ENCODE measurements at regions not wholly inside any gene's neighbourhood (a gene's known extent, or its start where the extent isn't known, plus 50 kb on each side); places are given as distances from the start of the nearest gene placed in this dataset.
"Not testable (repeated sequence)": the region's sequence is repeated elsewhere in the genome, so short reads cannot be mapped to it uniquely, and the experiment has no call there.

DNA sequence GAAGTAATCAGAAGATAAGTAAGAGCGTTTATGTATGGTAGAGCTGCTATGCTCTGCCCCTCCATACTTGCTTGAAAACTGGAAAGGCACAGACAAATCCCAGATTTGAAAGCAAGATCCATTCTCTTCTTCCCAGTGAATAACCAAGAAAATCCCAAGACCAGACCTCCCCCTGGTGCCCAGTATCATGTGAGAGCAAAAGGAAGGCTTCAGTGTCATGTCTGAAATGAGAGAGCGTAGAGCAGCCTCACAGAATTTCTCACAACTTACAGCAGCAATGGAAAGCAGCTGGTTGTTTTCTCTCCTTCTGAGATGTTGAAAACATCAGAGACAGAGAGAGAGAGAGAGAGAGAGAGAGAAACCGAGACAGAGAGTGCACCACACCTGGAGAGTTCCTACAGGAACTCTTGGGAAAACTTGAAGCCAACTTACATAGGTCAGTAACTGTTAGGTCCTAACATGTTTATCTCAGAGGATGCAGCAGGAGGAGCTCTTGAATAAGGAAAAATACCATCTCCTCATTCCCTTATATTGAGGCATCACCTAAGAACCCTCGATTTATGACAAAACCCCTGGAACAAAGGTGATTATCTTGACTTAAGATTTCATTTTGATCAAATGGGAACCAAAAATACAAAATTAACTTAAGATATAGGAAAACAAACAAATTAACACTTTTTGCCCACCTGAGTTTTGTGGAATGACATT is 273.3 kb downstream of the NSUN3 start:
- peak; percentile 16 for DNase-seq

DNA sequence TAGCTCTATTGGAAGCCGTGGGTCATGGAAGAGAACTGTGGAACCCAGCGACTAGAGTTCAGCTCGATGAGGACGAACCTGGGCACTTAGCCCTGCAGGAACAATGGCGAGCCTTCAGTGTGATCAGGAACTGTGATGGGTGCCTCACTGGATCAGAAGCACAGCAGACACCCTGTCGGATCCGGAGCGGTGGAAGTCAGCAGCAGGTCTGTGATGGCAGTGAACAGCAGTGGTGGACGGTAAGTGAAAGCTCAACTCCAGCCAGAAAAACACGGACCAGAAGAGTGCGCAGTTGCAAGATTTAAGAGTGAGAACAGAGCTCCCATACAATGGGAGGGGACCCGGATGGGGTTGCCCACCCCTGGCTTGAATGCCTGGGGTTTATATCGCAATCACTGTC is 282.2 kb downstream of the NSUN3 start:
- no peak for DNase-seq

DNA sequence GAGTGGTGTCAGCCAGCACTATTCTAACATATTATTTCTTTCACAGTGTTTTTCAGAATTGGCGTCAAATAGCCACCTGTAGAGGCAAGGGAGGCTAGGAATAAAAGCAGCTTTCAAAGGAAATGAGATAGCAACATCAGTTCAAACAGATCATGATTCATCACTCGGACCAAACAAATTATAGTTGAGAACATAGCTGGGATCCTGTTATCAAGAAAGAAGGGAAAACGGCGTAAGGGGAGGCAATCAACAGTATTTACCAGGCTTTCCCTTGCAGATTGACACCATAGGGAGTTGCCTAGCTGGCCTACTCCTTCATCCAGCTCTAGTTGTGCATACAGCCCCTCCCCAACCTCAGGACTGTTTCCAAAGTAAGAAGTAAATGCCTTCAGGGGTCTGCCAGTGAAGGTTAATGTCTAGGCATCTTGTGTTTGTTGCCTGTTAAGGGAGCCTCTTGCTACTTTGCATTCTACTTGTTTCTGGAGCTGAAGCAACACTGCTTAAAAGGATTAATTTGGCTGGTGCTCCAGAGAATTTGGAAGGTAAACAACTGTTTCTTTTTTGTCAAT is 286.5 kb downstream of the NSUN3 start:
- DNase-seq, result peak; percentile 60

DNA sequence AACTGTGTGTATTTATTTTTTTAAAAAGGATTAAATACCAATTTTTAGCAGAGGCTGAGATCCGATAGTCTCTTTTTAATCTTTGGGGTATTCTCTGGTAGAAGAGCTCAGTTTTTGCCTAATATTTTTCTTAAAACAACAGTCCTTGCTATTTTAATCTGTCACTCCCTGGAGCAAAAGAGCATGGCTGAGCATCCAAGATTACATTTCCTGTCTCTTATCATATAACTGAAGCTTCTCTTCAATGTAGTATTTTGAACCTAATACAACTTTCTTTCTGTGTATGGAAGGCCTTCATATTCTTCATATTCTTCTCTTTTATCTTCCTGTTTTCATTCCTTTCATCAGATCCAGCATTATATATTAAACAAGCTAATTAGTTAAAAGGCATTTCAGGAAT is 293.7 kb downstream of the NSUN3 start:
- no peak for DNase-seq

DNA sequence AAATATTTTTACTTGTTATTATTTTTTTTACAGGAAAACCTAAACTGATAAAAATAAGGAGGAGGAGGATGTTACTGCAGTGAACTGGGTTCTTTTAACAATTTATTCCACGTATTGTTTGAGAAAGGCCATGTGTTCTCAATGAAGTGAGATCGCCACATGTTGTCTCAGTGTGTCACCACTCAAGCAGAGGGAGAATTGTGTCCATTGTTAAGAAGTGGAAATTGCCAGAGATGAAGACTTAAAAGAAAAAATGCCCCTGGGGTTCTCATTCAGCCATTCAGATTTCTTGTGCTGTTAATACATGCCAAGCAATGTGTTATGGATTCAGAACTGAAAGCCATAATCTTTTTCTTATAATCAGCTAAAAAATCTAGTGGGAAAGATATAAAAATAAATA is 297.1 kb downstream of the NSUN3 start:
- no peak for DNase-seq

DNA sequence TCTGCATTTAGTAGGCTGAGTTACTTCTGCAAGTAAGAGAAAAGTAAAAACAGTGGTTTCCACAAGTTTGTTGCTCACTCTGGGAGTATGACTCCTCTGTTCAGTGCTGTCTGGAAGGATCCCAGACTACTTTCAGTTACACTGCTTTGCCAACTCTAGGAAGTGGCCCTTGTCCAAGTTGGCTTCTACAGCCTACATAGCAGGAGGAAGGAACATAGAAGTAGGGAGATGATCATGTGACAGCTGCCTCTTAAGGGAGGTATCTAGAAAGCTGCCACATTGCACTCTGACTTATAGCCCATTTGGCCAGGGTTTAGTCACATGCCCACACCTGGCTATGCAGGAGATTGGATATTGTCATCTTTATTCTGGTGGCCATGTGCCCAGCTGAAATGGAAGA is 298.1 kb downstream of the NSUN3 start:
- DNase-seq, result peak; percentile 33

DNA sequence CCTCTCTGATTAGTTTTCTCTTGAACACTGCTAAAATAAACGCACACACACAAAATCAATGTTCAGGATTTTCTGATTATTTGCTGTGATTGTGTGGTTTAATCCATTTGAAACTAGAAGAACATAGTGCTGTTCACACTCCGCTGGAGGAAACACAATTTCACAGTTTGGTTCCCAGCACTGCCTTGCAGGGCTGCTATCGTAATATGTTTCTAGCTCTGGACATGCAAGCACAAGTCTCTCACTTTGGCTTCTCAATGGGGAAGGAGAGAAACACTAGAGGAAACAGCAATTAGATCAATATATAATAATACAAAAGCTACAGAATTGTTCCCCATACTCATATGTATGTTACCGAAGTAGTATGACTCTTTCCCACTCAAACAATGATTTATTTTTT is 299.5 kb downstream of the NSUN3 start:
- no peak for DNase-seq

DNA sequence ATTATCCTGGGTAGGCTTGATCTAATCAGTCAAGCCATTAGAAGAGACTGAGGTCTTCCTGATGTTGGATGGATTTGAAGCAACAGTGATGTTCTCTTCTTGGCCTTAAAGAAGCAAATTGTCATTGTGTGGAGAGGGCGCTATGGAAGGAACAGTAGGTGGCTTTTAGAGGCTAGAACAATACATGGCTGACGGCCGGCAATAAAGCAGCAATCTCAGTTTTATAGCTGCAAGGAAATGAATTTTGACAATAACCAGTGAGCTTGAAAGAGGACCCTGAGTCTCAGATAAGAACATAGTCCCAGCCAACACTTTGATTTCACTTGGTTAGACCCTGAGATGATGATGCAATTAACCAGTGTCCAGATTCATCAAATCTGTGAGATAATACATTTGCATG is 302.1 kb downstream of the NSUN3 start:
- DNase-seq, result no peak

DNA sequence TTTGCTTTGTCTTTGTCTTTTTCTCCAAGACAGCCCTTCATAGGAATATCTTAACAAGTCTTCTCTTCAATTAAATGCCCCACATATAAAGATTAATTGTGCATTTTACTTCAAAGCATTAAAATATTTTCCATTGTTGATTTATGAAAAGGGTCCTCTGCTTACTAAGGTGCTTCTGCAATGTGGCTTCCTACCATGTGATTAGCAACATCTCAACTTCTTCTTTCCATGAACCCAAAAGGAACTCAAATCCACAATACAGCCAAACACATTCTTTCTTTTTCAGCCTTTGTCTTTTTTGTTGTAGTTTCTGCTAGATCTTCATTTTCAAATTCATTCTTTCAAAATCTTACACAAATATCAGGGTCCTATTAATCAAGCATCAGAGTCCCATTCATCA is 309.2 kb downstream of the NSUN3 start:
- DNase-seq, result no peak

DNA sequence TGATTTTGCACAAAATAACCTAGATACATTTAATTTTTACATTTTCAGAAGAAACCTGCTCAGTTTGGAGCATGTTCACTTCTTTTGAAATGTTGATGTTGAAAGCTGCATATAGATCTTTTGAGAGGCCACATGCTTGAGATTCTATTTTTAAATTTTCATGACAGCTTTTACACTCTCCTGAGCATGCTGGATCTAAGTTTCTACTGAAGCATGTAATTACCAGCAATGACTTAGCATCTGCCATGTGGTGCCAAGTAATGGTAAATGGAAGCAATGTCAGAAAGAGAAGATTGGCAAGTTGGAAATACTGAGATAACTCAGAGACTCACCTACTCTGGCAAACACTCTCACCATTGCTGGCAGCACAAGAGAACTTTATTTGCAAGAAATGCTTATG is 310.6 kb downstream of the NSUN3 start:
- no peak for DNase-seq

DNA sequence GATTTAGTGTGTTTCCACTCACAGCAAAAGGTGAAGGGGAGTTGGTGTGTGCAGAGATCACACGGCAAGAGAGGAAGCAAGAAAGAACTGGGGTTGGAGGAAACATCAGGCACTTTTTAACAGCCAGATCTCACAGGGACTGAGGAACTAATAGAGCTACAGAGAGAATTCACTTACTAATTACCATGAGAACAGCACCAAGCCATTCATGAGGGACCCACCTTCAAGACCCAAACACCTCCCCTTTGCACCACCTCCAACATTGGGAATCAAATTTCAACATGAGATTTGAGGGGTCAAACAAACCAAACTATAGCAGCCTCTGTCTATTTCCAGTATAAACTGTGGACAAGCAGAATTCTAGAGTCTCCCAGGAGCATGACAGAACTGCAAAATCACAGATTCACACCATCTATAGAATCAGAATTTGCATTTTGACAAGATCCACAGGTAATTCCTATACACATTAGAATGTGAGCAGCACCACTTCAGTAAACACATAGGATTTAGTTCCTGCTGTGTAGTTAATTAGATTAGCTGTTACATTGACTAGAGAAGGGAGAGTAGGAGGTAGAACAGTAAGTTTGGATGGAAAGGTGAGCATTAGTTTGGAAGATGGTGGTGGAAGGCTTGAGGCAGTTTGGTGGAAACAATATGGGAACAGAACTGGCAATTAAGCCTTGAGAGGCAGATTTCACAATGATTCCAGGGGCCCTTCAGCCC is 311.7 kb downstream of the NSUN3 start:
- no peak for DNase-seq

DNA sequence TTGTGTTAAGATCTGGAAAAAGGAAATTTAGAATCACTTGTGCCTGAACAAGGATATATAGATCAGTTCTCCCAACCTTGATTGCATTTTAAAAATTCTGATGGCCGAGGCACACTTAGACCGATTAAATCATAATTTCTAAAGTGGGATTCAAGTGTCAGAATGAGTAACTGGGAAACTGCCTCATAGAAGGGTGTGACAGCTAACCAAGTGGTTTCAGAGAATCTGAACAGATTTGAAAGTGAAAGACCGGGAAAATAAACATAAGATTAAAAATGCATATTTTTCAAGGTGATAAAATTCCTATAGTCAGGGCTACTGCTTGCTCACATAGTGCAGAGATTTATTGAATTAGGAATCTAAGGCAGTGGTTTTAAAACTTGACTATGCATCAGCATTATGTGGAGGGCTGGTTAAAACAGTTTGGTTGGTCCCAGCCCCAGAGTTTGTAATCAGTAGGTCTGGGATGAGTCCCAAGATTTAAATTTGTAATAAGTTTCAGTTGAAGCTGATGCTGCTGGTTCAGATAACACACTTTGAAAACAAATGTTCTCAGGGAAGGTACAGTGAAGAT is 314.3 kb downstream of the NSUN3 start:
- DNase-seq, result not testable (repeated sequence)

DNA sequence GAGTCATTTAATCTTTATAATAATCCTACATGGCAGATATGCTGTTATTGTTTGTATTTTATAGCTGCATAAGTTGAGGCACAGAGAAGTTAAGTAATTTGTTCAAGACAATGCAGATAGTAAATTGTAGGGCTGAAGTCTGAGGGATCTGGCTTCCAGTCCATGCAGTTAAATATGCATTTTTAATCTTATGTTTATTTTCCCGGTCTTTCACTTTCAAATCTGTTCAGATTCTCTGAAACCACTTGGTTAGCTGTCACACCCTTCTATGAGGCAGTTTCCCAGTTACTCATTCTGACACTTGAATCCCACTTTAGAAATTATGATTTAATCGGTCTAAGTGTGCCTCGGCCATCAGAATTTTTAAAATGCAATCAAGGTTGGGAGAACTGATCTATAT is 315.0 kb downstream of the NSUN3 start:
- not testable (repeated sequence) for DNase-seq

DNA sequence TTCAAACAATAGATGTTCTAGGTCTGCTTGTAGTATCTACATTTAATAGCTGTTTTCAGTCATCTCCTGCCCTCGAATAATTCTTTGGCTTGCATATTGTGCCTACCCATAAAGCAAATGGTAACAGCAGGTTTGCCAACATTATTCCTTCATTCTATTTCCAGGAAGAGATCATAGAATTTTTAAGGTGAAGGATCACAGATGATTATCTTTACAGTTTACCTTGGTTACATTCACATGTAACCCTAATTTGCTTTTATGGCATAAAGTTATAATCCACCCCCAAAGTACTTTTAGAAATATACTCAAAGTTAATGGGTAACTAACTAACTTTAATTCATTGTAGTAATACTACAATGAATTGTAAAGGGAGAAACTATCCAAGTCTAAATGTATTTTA is 315.5 kb downstream of the NSUN3 start:
- DNase-seq, result no peak

DNA sequence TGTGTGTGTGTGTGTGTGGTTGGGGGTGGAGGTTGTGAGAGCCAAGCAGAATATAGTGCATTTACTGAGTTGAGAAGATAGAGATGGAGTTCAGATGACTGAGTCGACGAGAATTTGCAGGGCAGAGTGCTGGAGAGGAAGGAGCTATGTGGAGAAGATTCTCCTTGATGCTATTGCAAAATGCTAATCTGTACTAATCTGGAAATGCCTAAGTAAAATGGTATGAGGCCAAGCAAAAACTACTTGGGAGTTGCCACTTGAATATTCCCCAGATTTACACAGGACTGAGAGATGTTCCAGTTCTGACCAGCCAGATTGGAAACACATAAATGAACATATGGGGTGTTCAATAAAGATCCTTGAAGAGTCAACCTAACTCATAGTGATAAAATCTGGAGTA is 316.4 kb downstream of the NSUN3 start:
- DNase-seq, result peak; percentile 44

DNA sequence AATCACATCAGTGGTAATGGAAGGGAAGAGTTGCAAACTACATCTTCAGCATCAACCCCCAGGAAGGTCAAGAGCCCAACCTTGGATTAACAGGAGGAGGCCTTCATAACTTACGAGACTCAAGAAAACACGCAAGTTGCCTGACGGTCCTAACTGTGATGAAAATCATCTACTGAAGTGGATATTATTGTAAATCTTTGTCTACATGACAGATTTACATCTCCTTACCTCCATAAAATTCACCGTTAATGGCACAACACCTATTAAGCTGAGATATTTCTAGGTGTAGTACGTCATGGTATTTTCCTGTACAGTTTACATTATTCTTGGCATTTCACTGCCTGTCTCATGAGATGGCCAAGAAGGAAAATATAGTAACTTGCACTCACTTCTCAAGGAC is 332.0 kb downstream of the NSUN3 start:
- no peak for DNase-seq

DNA sequence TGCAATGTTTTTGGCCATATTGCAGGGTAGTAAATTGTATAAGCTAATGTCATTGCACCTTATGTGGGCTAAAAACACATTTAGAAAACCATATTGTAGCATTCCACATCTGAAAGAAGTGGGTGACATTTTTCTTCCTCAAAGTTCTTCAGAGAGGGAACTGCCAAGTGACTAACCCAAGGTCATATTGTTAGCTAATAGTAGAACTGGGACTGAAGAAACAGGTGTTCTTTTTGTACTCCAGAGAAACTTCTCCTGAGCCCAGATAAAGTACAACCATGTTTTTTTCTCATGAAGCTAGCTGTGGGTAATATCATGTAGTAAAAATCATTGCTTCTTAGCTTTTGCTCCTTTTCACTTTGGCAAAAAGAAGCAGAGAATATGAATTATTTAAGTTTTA is 333.0 kb downstream of the NSUN3 start:
- DNase-seq, result no peak

DNA sequence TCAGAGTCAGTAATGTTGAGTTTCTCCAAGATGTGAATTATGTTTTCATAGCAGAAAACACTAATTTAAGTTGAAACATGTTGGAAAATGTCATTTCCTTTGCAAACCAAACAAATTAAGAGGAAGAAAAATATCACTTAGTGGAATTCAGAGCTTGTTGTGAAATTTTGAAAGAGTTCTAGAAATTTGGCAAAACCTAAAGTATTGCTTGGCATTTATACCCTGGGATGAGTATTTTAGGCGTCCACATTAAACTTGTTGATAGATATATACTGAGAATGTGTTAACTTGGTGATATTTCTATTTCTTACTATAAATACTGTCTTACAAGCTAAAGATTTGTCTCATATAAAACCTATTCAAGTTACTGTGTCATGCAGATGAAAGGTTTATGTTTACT is 335.2 kb downstream of the NSUN3 start:
- DNase-seq, result no peak

DNA sequence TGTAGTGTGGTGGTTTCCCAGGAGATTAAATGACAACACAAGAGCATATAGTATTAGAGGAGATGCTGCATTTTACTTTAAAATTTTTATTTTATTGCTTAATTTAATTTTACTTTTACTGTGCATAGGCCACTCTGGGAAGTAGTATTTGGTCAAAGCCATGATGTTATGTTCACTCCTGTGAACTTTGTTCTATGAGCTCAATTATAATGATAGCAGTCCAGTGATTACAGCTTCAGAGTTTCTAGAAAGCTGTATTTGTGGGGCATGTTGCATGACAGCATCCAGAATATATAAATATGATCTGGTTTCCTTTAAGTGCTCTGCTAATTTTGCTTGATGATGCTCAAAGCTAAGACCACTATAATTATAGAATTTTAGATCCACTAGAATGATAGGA is 338.6 kb downstream of the NSUN3 start:
- DNase-seq, result no peak

DNA sequence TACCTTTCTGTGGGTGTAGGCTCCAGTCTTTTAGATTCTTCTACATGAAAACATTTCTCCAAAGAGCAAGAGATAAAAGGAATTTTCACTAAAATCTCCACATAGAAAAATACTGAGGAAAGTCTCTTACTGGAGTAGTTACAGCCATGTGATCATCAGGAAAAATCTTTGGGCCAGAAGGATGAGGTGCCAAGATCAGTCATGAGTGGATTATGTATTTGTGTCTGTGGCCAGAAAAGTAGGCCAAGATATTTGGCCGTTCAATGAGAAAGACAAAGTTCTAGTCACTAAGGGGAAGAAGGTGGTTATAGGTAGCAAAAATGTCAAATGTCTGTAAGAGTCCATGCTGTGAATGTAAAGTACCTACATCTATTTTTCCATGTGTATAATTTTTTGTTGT is 339.3 kb downstream of the NSUN3 start:
- no peak for DNase-seq

DNA sequence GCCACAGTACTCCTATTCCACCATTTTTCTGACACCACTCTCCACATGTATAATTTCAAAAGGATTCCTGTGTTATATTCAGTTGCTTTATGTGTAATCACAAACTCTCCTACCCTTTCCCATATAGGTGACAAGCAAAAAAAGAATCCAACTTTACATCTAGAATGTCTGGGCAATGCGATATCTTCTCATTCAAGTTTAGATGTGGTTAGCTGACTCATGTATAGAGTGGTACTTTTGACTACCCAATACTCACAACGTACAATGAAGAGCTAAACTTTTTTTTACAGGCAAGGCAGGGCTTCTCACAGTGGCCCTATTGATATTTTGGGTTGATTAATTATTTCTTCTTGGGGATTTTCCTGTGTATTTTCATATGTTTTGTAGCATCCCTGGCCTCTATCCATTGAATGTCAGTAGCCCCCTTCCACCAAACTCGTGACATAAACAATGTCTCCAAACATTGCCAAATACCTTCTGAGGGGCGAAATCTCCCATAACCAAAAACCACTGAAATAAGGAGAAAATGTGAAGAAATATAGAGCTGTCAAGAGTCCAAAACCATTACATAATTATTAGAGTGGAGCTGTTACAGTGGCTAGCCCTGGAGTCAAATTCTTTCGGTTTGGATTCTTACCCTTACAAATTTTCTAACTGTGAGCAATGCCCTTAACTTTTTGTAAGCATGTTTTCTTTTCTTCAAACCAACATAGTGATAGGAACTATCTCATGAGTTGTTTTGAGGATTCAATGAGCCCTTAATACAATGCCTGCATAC is 342.6 kb downstream of the NSUN3 start:
- peak; percentile 70 for DNase-seq

DNA sequence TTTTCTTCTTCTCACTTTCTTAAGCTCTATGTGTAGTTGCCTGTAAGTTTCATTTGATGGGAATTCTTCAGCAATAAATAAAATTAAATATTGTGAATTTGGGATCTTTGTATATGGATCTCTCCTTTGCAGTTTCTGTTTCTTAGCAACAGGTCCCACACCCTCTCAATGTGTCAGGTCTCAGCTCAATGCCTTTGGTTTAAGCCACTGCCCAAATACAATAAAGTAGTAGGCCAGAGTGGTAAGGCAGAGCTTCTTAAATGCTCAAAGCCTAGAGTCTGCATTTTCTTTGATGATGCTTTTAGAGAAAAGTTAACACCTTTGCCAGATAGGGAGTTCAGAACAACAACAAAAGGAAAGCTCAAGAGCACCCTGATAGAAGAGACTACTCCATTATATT is 343.7 kb downstream of the NSUN3 start:
- DNase-seq, result no peak

DNA sequence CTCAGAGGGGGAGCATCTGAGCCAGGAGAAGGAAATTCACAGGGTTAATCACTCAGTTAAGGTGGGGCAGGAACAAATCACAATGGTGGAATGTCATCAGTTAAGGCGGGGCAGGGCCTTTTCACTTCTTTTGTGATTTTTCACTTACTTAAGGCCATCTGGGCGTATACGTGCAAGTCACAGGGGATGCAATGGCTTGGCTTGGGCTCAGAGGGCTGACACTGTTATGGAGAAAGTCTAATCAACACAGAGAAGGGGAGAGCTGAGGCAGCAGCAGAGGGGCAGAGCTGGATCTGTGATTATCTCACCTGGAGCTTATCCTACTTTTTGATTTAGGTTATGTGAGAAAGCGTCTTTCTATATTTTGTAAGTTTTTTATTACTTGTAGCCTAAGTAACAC is 350.1 kb downstream of the NSUN3 start:
- not testable (repeated sequence) for DNase-seq
